ENCODE measurements at regions not wholly inside any gene's neighbourhood (a gene's known extent, or its start where the extent isn't known, plus 50 kb on each side); places are given as distances from the start of the nearest gene placed in this dataset.
"Not testable (repeated sequence)": the region's sequence is repeated elsewhere in the genome, so short reads cannot be mapped to it uniquely, and the experiment has no call there.

GRCh38 chr14:24744641-24745040 is 110.7 kb upstream of the GZMB start:
- no peak for DNase-seq (ENCODE audit: low spot score)

GRCh38 chr14:24741871-24742270 is 107.9 kb upstream of the GZMB start:
- no peak for DNase-seq (ENCODE audit: low spot score)

GRCh38 chr14:24735984-24736630 is 102.1 kb upstream of the GZMB start:
- no peak for DNase-seq (ENCODE audit: low spot score)

- peak; percentile 34 for DNase-seq (ENCODE audit: low spot score)
Observed at GRCh38 chr14:24734917-24735500, 101.0 kb upstream of the GZMB start.

- no peak for DNase-seq (ENCODE audit: low spot score)
Observed at GRCh38 chr14:24726480-24726879, 92.5 kb upstream of the GZMB start.

- no peak for DNase-seq (ENCODE audit: low spot score)
Observed at GRCh38 chr14:24725311-24725710, 91.3 kb upstream of the GZMB start.

GRCh38 chr14:24721775-24722174 is 87.8 kb upstream of the GZMB start:
- no peak for DNase-seq (ENCODE audit: low spot score)

GRCh38 chr14:24715239-24715638 is 81.2 kb upstream of the GZMB start:
- no peak for DNase-seq (ENCODE audit: low spot score)

- no peak for DNase-seq (ENCODE audit: low spot score)
Observed at GRCh38 chr14:24713404-24713803, 79.4 kb upstream of the GZMB start.

GRCh38 chr14:24712909-24713308 is 78.9 kb upstream of the GZMB start:
- no peak for DNase-seq (ENCODE audit: low spot score)

- DNase-seq (ENCODE audit: low spot score) = no peak
Observed at GRCh38 chr14:24712374-24712773, 78.4 kb upstream of the GZMB start.

- peak; percentile 56 for DNase-seq (ENCODE audit: low spot score)
Observed at GRCh38 chr14:24710403-24711112, 76.6 kb upstream of the GZMB start.

- no peak for DNase-seq (ENCODE audit: low spot score)
Observed at GRCh38 chr14:24708684-24709083, 74.7 kb upstream of the GZMB start.

- DNase-seq (ENCODE audit: low spot score) = no peak
Observed at GRCh38 chr14:24706351-24706750, 72.4 kb upstream of the GZMB start.

GRCh38 chr14:24705840-24706239 is 71.8 kb upstream of the GZMB start:
- peak; percentile 69 for DNase-seq (ENCODE audit: low spot score)

GRCh38 chr14:24701062-24701461 is 67.1 kb upstream of the GZMB start:
- no peak for DNase-seq (ENCODE audit: low spot score)

GRCh38 chr14:24700511-24700910 is 66.5 kb upstream of the GZMB start:
- no peak for DNase-seq (ENCODE audit: low spot score)

- no peak for DNase-seq (ENCODE audit: low spot score)
Observed at GRCh38 chr14:24699052-24699451, 65.1 kb upstream of the GZMB start.

GRCh38 chr14:24696280-24696920 is 62.4 kb upstream of the GZMB start:
- DNase-seq (ENCODE audit: low spot score) = not testable (repeated sequence)

- DNase-seq (ENCODE audit: low spot score) = no peak
Observed at GRCh38 chr14:24695265-24696241, 61.6 kb upstream of the GZMB start.

GRCh38 chr14:24694680-24695079 is 60.7 kb upstream of the GZMB start:
- DNase-seq (ENCODE audit: low spot score) = no peak

- no peak for DNase-seq (ENCODE audit: low spot score)
Observed at GRCh38 chr14:24693983-24694382, 60.0 kb upstream of the GZMB start.

All from germinal center (tissue), 1 donor.